HG03442 (cell line): ENCODE measurements at regions not wholly inside any gene's neighbourhood (a gene's known extent, or its start where the extent isn't known, plus 50 kb on each side); places are given as distances from the start of the nearest gene placed in this dataset.

ENCODE experiments used
- ATAC-seq: cut with Tn5 transposase; IDR thresholded peaks from one replicate; pipeline ENCODE4 v1.9.1; 2021; ENCODE audit warnings: mild to moderate bottlenecking, moderate library complexity; ENCODE audit not compliant: unreplicated experiment

DNA sequence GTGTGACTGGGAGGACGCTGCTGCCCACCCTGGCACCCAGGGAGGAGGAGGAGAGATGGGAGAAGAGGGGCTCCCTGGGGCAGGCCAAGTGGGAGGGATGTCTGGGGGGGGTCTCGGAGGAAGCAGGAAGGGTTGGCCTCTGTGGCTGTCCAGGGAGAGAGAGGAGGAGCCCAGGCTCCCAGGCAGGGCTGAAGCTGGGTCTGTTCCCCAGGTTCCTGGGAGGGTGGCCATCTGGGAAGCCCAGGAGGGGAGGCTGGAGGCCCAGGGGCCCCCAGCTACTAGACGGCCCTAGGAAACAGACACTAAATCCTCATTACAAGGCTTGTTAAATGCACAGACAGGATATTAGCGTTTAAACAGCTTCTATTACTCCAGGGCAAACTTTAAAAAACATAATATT is 139.8 kb downstream of the ENGASE start:
- ATAC-seq = no peak

DNA sequence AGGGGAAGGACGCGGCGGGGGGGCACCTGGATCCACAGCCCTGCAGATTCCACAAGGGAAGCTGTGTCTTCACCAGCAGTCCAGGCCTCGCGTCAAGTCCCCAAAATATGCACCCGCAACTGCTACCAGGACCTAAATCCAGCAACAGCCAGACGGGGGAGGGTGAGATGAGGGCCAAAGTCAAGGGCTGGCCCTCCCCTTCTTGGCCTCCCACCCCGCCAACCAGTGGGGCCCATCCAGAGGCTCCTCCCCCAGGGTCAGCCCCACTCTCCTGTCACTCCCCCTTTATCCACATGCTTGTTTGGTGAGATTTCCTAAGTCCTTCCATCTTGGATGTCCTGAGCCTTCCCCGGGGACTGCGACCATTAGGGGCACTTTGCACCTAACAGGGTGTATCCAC is 138.7 kb downstream of the ENGASE start:
- ATAC-seq = no peak

DNA sequence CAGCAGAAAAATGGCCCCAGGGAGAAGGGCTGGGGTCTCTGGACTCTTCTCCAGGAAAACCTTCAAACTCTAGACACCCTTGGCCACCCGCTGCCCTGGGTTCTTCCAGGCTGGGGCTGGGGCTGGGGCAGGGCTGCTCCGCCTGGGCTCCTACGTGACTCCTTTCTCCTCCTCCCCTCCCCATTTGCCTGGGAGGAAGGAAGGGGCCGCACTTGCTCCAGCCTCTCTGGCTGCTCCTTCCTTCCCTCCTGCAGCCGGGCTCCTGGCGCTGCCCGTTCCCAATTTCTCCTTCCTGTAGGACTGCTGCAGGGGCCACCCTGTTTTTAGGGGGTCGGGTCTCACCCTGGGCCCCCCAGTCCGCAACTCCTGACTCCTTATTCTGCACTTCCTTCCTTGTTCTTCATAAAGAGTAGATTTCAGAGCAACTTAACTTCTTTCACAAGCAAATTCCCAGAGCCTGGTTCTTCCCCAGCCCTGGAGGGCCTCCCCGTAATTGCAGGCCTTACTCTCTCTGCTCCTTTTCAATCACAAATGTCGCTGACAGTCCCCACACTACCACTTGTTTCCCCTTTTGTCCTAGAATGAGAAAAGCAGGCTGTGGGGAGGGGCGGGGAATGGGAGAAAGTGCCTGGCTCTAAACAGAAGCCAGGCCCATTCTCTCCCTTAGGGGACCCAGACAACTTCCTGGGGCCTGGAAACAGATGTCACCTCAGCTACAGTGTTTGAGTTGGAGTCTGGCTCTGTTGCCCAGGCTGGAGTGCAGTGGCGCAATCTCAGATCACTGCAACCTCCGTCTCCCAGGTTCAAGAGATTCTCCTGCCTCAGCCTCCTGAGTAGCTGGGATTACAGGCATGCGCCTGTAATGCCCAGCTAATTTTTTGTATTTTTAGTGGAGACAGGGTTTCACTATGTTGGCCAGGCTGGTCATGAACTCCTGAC is 137.8 kb downstream of the ENGASE start:
- no peak for ATAC-seq

DNA sequence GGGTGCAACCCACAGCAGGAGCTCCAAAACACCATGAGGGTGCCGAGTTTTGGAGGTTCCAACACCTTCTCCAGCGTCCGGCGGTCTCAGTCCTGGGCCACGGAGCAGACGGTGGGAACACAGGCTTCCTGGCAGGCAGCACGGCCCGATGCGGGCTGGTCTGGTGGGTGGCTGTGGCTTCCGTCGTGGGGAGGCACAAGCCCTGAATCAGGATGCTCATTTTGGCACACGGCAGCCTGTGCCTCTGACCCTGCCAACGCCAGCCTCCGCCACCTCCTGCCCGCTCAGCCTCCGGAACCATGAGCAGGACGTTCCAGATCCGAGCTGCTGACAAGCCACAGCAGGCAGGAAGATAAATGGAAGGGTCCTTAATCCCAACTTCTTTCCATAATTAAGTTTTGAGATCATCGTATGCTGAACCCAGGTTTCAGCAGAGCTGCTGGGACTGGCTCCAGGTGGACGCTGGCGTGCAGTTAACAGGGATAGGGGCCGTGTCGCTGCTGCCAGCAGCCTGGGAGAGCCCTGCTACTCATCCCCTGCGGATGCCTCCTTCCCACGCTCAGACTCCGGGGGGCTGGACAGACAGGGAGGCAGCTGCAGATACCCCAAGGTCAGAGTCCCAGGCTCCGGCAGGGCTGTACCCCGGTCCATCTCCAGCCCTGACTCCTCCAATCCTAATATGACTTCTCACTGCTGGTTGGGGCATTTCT is 136.6 kb downstream of the ENGASE start:
- ATAC-seq = no peak

DNA sequence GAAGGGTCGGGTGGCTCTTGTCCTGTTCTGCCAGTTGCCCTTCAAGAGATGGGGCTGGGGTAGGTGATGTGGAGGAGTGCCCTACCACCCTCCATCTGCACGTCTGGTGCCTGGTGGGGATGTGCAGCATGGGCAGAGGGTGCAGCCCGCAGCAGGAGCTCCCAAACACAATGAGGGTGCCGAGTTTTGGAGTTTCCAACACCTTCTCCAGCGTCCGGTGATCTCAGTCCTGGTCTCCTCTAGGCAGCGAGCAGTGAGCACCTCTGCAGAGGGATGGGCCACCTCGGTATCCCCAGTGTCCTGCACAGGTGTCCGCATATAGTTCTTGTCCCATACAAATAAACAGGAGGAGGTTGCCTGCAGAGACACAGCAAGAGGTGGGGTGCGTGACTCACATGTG is 136.0 kb downstream of the ENGASE start:
- ATAC-seq = no peak

DNA sequence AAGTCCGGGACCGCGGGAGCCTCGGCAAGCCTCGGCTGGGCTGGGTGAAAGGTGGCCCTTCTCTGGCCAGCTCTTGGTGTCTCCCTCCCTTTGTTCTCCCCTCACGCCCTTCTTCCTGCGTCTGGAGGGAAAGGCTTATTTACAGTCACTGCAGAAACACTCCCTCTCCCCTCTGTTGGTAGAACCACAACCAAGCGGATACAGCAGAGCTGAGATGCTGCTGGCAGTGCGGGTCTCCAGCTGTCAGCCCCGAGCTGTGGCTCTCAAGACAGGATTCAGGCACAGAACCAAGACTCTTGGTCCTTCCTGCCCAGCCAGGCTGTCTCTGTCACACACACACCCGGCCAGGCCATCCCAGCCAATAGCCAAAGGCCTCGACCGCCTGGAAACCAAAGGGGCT is 133.3 kb downstream of the ENGASE start:
- ATAC-seq = no peak

DNA sequence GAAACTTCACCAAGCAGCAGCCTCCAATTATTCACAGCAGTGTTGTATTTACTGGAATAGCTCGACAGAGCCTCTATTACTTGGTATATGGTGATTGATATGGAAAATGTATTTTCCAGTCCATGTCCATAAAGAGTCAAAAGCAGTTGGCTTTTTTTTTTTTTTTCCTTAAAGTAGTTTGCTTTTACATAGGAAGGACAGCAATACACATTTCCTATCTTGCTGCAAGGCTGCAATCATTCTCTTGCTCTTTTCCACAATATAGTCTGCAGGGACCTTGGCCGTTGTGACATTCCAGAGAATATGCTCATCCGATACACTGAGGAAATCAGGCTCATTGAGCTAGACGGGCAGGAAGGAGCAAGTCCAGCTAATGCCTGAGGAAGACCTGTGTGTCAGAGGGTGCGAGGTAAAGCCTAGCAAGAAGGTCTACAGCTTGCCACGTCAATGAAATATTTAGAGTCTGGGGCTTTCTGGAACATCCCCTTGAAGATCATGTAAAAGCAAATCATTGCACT is 131.1 kb downstream of the ENGASE start:
- no peak for ATAC-seq

DNA sequence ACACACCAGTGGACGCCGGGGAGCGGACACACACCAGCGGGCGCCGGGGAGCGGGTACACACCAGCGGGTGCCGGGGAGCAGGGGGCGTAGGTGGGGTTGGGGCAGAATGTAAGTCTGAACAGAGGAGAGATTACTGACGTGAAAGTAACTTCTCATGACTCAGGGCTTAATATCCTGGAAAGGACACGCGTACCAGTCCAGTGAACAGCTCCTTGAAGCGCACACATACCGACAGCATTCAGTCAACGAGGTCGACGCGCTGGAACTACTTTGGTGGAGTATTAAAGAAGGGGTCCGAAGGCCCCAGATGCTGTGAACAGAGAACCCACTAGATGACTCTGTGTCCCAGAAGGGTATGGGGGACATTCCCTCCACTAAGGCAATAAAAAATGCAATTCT is 129.6 kb downstream of the ENGASE start:
- ATAC-seq = no peak

DNA sequence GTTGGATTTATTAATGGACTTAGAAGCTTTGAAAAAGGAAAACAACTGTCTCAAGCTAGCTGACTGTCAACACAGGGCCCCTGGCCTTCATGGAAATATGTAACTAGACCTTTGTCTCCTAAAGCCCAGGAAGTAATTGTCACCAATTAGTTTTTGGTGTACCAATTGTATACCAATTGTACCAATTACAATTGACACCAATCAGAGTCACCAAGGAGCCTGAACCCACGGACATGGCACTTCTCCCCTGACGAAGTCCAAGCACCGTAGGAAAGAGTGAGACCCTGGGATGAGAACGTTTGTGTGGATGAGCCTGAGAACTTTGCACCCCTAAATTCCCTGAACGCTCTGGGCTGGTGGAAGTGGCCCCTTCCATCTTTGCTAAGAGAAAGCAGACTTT is 129.0 kb downstream of the ENGASE start:
- no peak for ATAC-seq

DNA sequence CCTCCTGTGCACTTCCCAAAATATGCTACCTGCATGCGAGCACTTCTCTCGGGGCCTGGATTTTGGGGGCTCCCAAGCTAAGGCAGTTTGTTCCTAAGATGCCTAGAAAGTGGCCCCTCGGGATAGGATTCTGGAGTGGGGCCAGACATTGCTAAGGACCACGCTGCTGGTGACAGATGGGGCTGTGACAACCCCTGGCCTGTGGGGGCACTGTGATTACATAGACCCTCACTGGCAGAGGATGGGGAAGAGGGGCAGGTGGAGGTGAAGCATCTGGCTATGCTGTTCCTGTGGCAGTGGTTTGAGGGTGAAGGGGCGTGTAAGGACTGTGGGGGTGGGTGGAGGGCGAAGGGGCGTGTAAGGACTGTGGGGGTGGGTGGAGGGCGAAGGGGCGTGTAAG is 128.4 kb downstream of the ENGASE start:
- ATAC-seq = no peak

DNA sequence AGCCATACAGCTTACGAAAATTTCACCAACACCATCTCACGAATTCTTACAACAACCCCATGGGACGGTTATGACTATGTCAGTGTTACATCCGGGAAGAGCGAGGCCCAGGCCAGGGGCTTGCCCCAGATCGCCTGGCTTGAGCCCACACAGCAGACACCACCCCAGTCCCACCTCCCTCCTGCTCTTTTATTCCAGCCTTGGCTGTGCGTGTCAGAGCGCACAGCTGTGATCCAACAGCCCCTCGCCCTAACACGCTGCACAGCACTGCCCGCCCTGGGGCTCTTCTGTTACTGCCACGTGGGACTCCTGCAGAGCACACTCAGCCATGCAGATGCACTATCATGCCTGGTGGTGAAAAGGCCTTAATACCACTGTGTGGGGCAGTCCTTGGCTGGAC is 127.9 kb downstream of the ENGASE start:
- ATAC-seq = no peak

DNA sequence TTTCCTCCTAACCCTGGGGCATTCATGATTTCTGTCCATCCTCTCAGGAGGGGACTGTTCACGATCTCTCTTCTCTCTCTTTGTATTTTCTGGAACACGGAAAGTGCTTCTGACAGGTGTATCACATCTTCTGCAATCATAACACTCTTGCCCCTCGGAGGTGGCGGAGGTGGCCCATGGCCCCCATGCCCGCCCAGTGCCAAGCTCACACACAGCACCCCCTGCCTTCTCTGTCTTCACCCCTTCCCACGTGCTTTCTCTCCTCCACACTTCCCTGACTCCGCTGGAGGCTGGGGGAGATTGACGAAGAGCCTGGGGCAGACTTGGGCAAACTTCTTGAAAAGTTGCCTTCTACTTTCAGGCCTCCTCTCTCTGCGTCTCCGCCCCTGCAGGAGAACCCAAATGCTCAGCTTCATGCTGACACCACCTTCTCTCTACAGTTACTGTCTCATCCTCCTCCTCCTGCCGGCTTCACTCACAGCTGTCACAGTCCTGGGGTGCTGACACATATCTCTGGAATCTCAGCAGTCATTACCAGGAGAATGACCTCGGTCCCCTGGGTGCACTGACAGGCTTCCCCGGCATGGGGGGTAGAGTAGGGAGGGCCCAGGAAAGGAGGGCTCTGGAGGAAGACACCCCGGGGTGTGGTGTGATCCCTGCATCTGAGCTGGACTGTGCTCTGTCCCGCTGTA is 127.1 kb downstream of the ENGASE start:
- ATAC-seq = no peak

DNA sequence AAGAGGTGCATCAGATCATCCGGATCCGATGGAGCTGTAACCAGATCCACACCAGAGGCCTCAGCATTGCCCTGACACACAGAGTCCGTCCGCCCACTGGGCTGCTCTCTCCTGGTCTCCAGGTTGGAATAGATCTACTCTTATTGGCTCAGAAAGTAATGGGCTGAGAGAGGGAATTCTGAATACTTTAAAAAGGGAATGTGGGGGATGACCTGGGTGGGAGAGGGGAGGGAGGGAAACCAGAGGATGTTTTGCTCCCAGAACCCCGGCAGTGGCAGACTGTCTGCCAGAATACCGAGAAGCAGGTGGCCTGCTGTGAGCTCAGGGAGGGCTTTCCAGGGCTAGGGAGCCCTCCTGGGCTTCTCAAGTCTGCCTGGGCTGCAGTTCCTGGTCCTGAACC is 126.5 kb downstream of the ENGASE start:
- ATAC-seq = no peak

DNA sequence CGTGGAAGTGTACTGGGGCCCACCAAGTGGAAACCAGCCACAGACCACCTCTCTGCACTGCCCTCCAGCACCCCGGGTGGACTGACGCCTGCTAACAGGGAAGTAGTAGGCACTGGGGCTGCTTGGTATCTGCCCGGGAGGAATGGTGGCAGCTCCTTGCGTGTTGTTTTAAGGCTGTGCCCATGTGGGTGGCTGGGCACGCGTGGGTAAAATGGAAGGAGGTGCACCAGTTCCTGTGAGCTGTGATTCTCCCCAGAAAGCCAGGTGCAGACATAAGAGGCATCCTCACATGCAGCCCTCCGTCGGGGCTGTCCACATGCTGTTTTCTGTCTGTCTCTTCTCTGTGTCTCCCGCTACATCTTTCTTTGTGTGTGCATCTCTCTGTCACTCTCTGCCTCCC is 122.3 kb downstream of the ENGASE start:
- ATAC-seq = no peak

DNA sequence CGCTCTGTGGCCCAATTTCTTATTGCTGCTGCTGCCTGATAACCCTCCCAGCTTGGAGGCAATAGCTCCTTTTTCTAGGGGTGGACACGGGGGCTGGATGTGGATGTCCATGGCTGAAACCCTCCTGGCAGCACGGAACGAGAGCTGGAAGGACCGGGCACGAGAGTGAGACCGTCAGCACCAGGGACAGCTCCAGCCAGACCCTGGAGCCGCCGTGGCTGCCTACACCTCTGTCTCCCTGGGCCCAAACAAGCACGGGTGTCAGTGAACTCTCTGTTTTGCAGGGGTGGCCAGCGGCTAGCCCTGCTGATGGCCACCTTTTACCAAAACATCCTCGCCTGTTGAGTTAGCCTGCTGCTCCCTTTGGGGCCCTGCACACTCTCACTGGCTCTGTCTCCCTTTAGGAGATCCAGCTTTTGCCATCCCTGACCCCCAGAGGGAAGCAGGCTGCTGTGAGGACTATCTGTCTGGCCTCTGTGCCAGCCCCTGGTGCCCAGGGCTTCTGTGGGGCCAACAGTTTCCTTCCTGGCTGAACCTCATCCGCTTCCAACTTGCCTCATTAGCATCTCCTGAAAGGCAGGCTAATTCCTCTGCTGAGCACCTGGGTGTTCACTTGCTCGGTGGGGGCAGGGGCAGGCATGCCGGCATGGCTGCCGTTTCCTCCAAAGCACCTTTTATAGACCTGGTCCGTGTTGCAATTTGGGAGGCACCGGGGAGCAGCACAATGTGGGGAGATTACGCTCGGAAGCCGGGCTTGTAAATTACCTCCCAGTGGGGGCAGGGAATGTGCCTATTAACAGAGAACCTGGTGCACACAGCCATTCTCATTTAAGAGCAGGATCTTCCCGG is 118.1 kb downstream of the ENGASE start:
- ATAC-seq = no peak

DNA sequence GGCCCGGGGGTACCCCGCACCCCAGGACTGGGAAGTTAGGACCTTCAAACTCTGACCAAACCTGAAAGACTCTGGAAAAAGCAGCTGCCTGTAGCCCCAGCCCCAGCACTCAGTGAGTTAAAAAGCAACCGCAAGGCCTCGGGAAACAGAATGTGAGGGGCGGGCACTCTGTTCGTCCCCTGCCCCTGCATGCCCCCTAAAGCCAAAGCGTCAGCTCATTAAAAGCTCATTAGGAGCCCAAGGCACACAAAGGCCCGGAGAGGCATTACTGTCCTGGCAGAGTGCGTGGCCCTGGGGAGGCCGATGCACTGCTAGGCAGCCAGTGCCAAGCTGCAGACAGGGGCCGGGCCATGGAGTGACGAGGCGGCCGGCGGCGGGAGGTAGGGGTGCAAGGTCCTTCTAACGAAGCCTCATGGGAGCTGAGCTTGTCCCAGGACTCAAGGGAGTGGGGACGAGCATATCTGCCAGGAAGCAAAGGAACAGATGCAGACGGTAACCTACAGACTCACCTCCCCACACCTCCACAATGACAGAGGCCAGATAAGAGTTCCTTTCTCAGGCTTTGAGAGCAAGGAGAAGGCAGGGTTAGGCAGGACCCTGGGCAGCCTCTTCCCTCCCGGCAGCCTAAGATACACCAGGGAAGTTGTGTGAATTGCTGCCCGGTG is 116.8 kb downstream of the ENGASE start:
- no peak for ATAC-seq

DNA sequence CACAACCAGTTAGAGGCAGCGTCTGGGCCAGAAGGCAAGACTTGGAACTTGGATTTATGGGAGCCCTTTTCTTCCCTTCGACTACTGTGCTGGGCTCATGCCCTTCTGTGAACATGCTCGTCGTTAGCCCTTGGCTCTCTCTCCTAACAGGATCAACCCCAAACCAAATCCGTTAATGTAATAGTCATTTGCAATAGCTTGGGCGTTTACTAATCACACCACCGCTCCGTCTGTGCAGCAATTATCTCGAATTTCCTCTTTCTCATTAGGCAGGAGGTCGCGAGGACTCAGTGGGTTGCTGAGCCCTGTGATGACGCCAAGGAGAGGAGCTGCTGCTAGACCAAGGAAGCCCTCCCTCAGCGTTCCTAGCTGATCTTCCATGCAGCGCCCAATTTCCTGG is 114.7 kb downstream of the ENGASE start:
- no peak for ATAC-seq

DNA sequence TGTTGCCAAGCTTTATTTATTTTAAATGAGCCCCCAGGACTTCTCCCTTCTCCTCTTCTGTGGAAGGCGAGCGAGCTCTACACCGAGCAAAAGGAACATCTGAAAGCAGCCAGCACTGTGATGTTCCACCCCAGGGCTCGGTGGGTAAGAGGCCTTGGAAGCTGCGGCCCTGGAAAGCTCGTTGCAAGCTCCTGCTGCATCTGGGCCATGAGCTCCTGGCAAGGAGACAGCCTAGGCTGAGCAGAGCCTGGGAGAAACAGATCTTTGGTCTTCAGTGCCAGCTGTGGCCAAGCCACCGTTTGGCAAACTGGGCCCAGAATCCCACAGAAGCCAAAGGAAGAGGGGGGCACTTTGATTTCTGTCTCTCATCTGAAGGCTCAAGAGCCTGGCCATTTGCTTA is 114.1 kb downstream of the ENGASE start:
- no peak for ATAC-seq

DNA sequence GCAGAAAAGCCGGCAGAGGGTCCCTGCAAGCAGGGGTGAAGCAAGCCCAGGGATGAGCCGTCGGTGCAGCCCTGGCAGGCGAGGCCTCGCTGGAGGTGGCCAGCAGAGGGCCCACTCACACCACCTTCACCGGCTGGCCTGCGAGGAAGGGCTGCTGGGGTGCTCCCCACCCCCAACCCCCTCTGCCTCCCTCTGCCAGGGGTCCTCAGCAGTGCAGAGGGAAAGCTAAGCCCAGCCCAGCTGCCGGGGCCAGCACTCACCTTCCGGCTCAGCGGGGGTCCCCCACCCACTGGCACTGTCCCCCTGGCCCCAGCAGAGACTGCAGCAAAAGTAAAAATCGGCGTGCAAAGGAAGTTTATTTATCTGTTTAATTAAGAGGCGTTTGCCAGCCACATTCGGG is 113.4 kb downstream of the ENGASE start:
- no peak for ATAC-seq

DNA sequence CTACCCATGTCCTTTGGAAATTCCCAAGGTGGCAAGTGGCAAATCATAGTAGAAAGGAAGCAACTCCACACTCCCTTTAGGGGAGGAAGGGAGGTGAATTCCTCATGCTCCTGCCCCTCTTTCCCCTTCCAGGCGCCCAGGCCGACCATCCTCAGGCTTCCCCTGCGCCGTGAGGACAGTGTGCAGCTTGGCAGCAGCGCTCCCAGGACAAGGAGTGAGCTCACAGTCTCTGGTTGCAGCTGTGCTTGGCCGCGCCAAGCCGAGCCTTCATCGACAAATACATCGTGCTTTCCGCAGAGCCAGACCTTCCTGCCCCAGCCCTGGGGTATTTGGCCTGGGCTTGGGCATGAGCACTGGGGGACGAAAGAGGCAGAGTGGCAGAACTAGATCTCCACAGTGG is 112.6 kb downstream of the ENGASE start:
- ATAC-seq = no peak
